LoVo (cell line): ENCODE measurements at regions not wholly inside any gene's neighbourhood (a gene's known extent, or its start where the extent isn't known, plus 50 kb on each side); places are given as distances from the start of the nearest gene placed in this dataset.
"Not testable (repeated sequence)": the region's sequence is repeated elsewhere in the genome, so short reads cannot be mapped to it uniquely, and the experiment has no call there.

ENCODE experiments used
- DNase-seq: peaks from one replicate; pipeline ENCODE4 v3.0.0-alpha.2; 2016; ENCODE audit warnings: low spot score

- DNase-seq: no peak
These were observed 747.1 kb downstream of the CETN3 start for GRCh38 chr5:89662499-89662898.

GRCh38 chr5:89638871-89639270 lies 755.9 kb upstream of the MEF2C start:
- no peak for DNase-seq

GRCh38 chr5:89634176-89634575 lies 751.2 kb upstream of the MEF2C start:
- DNase-seq: not testable (repeated sequence)

- DNase-seq: not testable (repeated sequence)
These were observed 747.1 kb upstream of the MEF2C start for GRCh38 chr5:89630064-89630463.

- DNase-seq: no peak
These were observed 746.1 kb upstream of the MEF2C start for GRCh38 chr5:89628876-89629635.

- DNase-seq: no peak
These were observed 733.0 kb upstream of the MEF2C start for GRCh38 chr5:89615839-89616518.

- DNase-seq: peak; percentile 3
These were observed 730.4 kb upstream of the MEF2C start for GRCh38 chr5:89613222-89613956.

- no peak for DNase-seq
These were observed 724.1 kb upstream of the MEF2C start for GRCh38 chr5:89606939-89607534.

- no peak for DNase-seq
These were observed 721.4 kb upstream of the MEF2C start for GRCh38 chr5:89604342-89604741.

GRCh38 chr5:89601880-89602279 lies 718.9 kb upstream of the MEF2C start:
- DNase-seq: no peak

- DNase-seq: no peak
These were observed 714.9 kb upstream of the MEF2C start for GRCh38 chr5:89597878-89598277.

- DNase-seq: no peak
These were observed 713.8 kb upstream of the MEF2C start for GRCh38 chr5:89596821-89597220.

GRCh38 chr5:89595056-89595455 lies 712.1 kb upstream of the MEF2C start:
- no peak for DNase-seq

- peak; percentile 3 for DNase-seq
These were observed 701.5 kb upstream of the MEF2C start for GRCh38 chr5:89584339-89584956.

GRCh38 chr5:89583534-89583933 lies 700.5 kb upstream of the MEF2C start:
- DNase-seq: no peak

- no peak for DNase-seq
These were observed 699.9 kb upstream of the MEF2C start for GRCh38 chr5:89582768-89583339.

- no peak for DNase-seq
These were observed 698.0 kb upstream of the MEF2C start for GRCh38 chr5:89580976-89581375.

GRCh38 chr5:89575319-89575718 lies 692.3 kb upstream of the MEF2C start:
- DNase-seq: no peak

GRCh38 chr5:89573345-89573744 lies 690.4 kb upstream of the MEF2C start:
- DNase-seq: no peak

- DNase-seq: no peak
These were observed 689.7 kb upstream of the MEF2C start for GRCh38 chr5:89572696-89573095.

- no peak for DNase-seq
These were observed 687.6 kb upstream of the MEF2C start for GRCh38 chr5:89570557-89570956.

GRCh38 chr5:89566340-89566739 lies 683.4 kb upstream of the MEF2C start:
- no peak for DNase-seq
